Stomach (tissue), 8 donors: ENCODE measurements at regions not wholly inside any gene's neighbourhood (a gene's known extent, or its start where the extent isn't known, plus 50 kb on each side); places are given as distances from the start of the nearest gene placed in this dataset.

Experiments
- DNase-seq, 2 donors: peaks; one replicate each; pipeline versions ENCODE4 v3.0.0 to v3.0.0-alpha.2; 2013 to 2019
- H3K27ac ChIP-seq, 5 donors: fragments of 200-600 bp in 4 of 5; sonication (generic) in 4 of 5; one replicate each; pipeline ENCODE4 v1.5.1; 2013 to 2019; ENCODE audit warnings: mild to moderate bottlenecking in 1 of 5, moderate library complexity in 1 of 5
- H3K27me3 ChIP-seq, 3 donors: fragments of 200-600 bp; sonication (generic); one replicate each; pipeline ENCODE4 v1.5.1; 2017 to 2019; ENCODE audit warnings: mixed run types in 1 of 3
- H3K36me3 ChIP-seq, 4 donors: fragments of 200-600 bp; sonication (generic); 1 replicate in 3 of 4; 2 replicates in 1 of 4; pipeline ENCODE4 v1.5.1; 2016 to 2019
- H3K4me1 ChIP-seq, 4 donors: fragments of 200-600 bp; sonication (generic); one replicate each; pipeline ENCODE4 v1.5.1; 2016 to 2019
- H3K4me3 ChIP-seq, 4 donors: fragments of 200-600 bp; sonication (generic) in 3 of 4; one replicate each; pipeline ENCODE4 v1.5.1; 2016 to 2019; ENCODE audit warnings: mild to moderate bottlenecking in 1 of 4
- H3K9me3 ChIP-seq, 4 donors: fragments of 200-600 bp; sonication (generic); one replicate each; pipeline ENCODE4 v1.5.1; 2016 to 2019
- EP300 ChIP-seq: sonication (generic); formaldehyde crosslinking; IDR thresholded peaks from one replicate; pipeline ENCODE4 v1.6.1; 2017; ENCODE audit warnings: antibody characterized with exemption
- POLR2A ChIP-seq, 4 donors: fragments of 450-650 bp; IDR thresholded peaks; one replicate each; pipeline ENCODE4 v1.6.1; 2016; ENCODE audit warnings: antibody characterized with exemption in 4 of 4, control low read depth in 2 of 4, mild to moderate bottlenecking in 1 of 4, moderate library complexity in 1 of 4
- POLR2AphosphoS5 ChIP-seq, 3 donors: sonication (generic); formaldehyde crosslinking; IDR thresholded peaks; one replicate each; pipeline ENCODE4 v1.6.1; 2016; ENCODE audit warnings: antibody characterized with exemption in 3 of 3
- WGBS, 5 donors: extraction: QIAGEN DNeasy Blood & Tissue Kit in 3 of 5; methylation state at CpG; one replicate each; pipeline versions ENCODE4 v1.1.5 to v1.1.7; 2013 to 2018; 5-methylcytosine and 5-hydroxymethylcytosine counted together
- intact Hi-C: fragments of 100-400 bp; cut with DNase I; formaldehyde crosslinking; loops from one replicate; pipeline ENCODE4 v1.15.1; 2023; ENCODE audit warnings: low total_unique reads
- TF ChIP-seq, protein P1 (sequence below), 7 experiments: fragments of 450-650 bp in 4 of 7; fragments of 200-600 bp in 3 of 7; sonication (generic) in 3 of 7; IDR thresholded peaks; one replicate each; pipeline ENCODE4 v1.5.1; 2016 to 2019; ENCODE audit warnings: antibody characterized with exemption in 7 of 7, control low read depth in 2 of 7, mild to moderate bottlenecking in 1 of 7
- donor health status: healthy with polysubstance abuse.
- donor health status: Bipolar disorder and iron deficiency.
- donor health status: healthy.

GRCh38 chr4:110357521-110357920 is 118.4 kb upstream of the ENPEP start:
- no peaks in the 10 kb centered on the region for H3K9me3 ChIP-seq
- no peak overlapping the region for H3K27ac ChIP-seq
- no peak for DNase-seq
- WGBS, 5 donors: 92 to 97% (median 97%) methylated on average over 2 of the region's 2 CpGs
- no peaks in the 10 kb centered on the region for H3K36me3 ChIP-seq
- H3K4me3 ChIP-seq: no peak overlapping the region
- H3K27me3 ChIP-seq: no peaks in the 10 kb centered on the region
- H3K4me1 ChIP-seq: no peaks in the 10 kb centered on the region
- no peak for TF ChIP-seq POLR2AphosphoS5 (IDR thresholded peaks at IDR 0.05)
- TF ChIP-seq POLR2A (IDR thresholded peaks at IDR 0.05): no peak
- TF ChIP-seq EP300: no peak
- TF ChIP-seq, protein P1, sequence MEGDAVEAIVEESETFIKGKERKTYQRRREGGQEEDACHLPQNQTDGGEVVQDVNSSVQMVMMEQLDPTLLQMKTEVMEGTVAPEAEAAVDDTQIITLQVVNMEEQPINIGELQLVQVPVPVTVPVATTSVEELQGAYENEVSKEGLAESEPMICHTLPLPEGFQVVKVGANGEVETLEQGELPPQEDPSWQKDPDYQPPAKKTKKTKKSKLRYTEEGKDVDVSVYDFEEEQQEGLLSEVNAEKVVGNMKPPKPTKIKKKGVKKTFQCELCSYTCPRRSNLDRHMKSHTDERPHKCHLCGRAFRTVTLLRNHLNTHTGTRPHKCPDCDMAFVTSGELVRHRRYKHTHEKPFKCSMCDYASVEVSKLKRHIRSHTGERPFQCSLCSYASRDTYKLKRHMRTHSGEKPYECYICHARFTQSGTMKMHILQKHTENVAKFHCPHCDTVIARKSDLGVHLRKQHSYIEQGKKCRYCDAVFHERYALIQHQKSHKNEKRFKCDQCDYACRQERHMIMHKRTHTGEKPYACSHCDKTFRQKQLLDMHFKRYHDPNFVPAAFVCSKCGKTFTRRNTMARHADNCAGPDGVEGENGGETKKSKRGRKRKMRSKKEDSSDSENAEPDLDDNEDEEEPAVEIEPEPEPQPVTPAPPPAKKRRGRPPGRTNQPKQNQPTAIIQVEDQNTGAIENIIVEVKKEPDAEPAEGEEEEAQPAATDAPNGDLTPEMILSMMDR (IDR thresholded peaks at IDR 0.05): no peak
- intact Hi-C loops: no loop called here

DNA sequence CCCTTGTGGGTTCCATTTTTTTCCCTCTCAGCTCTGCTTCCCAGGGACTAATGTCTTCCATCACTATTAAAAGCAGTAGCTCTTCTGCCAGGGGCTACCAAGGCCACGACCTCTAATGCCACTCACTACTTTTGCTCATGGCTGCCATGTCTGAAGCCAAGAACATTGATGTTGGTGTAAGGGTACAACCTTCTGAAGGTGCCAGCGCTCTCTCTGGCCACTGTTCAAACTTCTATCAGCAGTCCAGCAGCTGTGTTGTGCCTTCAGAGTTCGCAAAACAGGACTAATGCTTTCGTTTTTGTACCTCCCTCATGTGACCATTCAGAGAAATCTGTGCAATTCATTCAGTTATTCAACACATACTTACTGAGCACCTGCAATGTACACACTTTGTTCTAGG is 121.5 kb upstream of the ENPEP start:
- no peaks in the 10 kb centered on the region for H3K27me3 ChIP-seq
- H3K4me1 ChIP-seq: no peaks in the 10 kb centered on the region
- no peak for TF ChIP-seq POLR2AphosphoS5 (IDR thresholded peaks at IDR 0.05)
- TF ChIP-seq, protein P1 (IDR thresholded peaks at IDR 0.05): no peak
- TF ChIP-seq EP300: no peak
- no peak for TF ChIP-seq POLR2A (IDR thresholded peaks at IDR 0.05)
- H3K9me3 ChIP-seq: no peaks in the 10 kb centered on the region
- no peak for DNase-seq
- no peak overlapping the region for H3K27ac ChIP-seq
- WGBS, 5 donors: 54 to 73% (median 68%) methylated on average over 4 of the region's 4 CpGs
- H3K4me3 ChIP-seq: no peak overlapping the region
- intact Hi-C loops: no loop called here
- no peaks in the 10 kb centered on the region for H3K36me3 ChIP-seq

DNA sequence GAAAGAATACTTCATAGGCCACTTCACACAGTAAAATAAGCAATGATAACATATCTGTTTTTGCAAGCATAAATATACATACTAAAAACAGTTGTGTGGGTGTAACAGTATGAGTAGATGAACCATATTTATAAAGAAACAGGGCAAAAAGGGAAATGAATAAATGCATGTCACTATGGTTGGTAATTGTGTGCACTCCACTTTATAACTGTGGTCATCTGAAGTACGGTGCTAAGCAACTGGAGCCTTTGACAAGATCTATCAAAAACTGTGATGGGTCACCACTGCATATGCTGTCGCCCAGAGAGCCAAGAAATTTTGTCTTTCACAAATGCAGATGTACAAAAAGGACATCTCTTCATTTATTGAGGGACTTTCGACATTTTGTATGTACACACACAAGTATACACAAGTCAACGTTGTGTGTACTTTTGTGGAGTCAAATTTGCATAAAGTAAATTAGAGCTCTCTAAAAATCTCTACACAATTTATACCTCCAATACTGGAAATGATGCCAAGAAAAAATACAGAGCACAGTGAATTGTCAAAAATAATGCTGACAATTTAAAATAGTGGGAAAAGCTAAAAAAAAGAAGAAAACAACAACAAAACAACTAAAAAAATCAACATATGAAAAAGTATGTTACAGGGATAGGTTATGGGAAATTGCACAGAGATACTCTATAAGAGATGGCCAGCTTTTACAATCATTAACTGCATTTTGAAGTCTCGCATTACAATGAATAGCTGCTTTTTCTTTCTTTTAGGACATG is 123.1 kb upstream of the ENPEP start:
- Histone ChIP-seq H3K4me1 (no peaks in the 10 kb centered on the region), H3K36me3 (no peaks in the 10 kb centered on the region), H3K27me3 (no peaks in the 10 kb centered on the region), H3K4me3 (no peak overlapping the region), H3K9me3 (no peaks in the 10 kb centered on the region), H3K27ac (no peak overlapping the region)
- no peak for TF ChIP-seq POLR2AphosphoS5 (IDR thresholded peaks at IDR 0.05)
- TF ChIP-seq EP300: no peak
- TF ChIP-seq, protein P1 (IDR thresholded peaks at IDR 0.05): no peak
- TF ChIP-seq POLR2A (IDR thresholded peaks at IDR 0.05): no peak
- intact Hi-C loops: no loop called here
- WGBS, 5 donors: 73 to 81% (median 76%) methylated on average over 5 of the region's 5 CpGs
- DNase-seq: no peak

DNA sequence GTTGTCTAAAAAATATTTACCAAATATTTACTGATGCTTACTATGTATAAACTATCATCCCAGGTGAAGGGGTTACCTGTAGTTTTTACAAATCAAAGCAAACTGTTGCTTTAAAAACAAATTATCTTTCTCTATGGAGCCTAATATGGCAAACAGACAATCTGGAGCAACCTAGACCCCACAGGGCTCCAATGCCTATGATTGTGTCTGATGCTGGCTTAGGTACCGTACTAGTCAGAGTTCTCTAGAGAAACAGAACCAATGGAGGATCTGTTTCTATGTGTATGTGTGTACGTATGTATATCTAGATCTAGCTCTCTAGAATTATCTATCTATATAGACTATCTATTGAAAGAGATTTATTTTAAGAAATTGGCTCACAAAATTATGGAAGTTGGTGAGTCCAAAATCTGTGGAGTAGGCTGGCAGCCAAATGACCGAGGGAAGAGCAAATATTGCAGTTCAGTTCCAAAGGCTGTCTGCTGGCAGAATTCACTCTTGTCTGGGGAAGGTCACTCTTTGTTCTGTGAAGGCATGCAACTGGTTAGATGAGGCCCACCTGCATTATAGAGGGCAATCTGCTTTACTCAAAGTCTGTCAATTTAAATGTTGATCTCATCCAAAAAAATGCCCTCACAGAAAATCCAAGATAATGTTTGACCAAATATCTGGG is 127.1 kb upstream of the ENPEP start:
- Histone ChIP-seq H3K9me3 (no peaks in the 10 kb centered on the region), H3K27ac (no peak overlapping the region), H3K36me3 (no peaks in the 10 kb centered on the region), H3K4me3 (no peak overlapping the region), H3K4me1 (no peaks in the 10 kb centered on the region), H3K27me3 (no peaks in the 10 kb centered on the region)
- TF ChIP-seq, protein P1 (IDR thresholded peaks at IDR 0.05): no peak
- TF ChIP-seq POLR2AphosphoS5 (IDR thresholded peaks at IDR 0.05) (no peak), POLR2A (IDR thresholded peaks at IDR 0.05) (no peak), EP300 (no peak)
- DNase-seq: no peak
- intact Hi-C loops: no loop called here
- WGBS, 5 donors: 61 to 81% (median 74%) methylated on average over 3 of the region's 3 CpGs
